ENCODE measurements at regions not wholly inside any gene's neighbourhood (a gene's known extent, or its start where the extent isn't known, plus 50 kb on each side); places are given as distances from the start of the nearest gene placed in this dataset.

DNA sequence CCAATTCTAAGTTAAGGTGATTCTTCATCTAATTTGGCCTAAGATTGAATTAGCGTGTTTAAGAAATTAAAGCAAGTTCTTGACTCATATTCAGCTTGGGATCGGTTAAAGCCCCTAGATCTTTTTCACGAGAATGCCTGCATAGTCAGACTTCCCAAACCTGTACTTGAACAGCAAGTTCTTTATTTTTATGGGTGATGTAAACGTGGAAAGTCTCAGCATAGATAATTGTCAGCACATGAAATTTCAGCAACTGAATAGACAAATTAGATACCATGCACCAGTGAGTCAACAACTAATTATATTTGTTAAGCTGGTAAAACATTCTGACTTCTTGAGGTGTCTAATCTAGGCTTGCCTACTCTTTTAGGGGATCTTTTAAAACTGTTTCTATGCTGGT is 183.1 kb upstream of the TNFAIP3 start:
- no peak for TF ChIP-seq CTCF (IDR thresholded peaks at IDR 0.05)
- no peak for TF ChIP-seq EZH2 (IDR thresholded peaks at IDR 0.05)

All from neural progenitor cell (in vitro differentiated cells).